IMR-90 (cell line): ENCODE measurements at regions not wholly inside any gene's neighbourhood (a gene's known extent, or its start where the extent isn't known, plus 50 kb on each side); places are given as distances from the start of the nearest gene placed in this dataset.

ENCODE experiments used
- ATAC-seq: fragments of 200-7000 bp; cut with Tn5 transposase; 2 replicates; pipeline ENCODE4 v1.9.1; 2020; ENCODE audit warnings: low read depth, mild to moderate bottlenecking, moderate library complexity
- BruUV-seq: library from RNA; stranded (reverse); fragments of 400-500 nt; replicated peaks from 2 replicates; lab custom pipeline; 2021; lab: Mats Ljungman, UMichigan
- CTCF ChIA-PET: fragments of 300-600 bp; formaldehyde crosslinking; extraction: SDS; loops from one replicate; lab custom pipeline; 2021; ENCODE audit warnings: antibody characterized with exemption; lab: Yijun Ruan, JAX
- POLR2A ChIA-PET: fragments of 300-600 bp; sonication (Branson Sonifier 250); formaldehyde crosslinking; loops from one replicate; lab custom pipeline; 2022; ENCODE audit warnings: antibody characterized with exemption; ENCODE audit not compliant: unreplicated experiment; lab: Charles Lee
- DNase-seq: peaks from one replicate; pipeline ENCODE4 v3.0.0; 2013
- H2AFZ ChIP-seq: replicated peaks from 2 replicates; pipeline ENCODE3; 2013; ENCODE audit warnings: low read length, mild to moderate bottlenecking; ENCODE audit not compliant: poor library complexity
- H2AK5ac ChIP-seq: 2 replicates; pipeline ENCODE4 v1.6.1; 2013; ENCODE audit warnings: low read depth, low read length, inconsistent platforms
- H2AK9ac ChIP-seq: replicated peaks from 2 replicates; pipeline ENCODE3; 2013; ENCODE audit warnings: mild to moderate bottlenecking, low read depth, low read length, moderate library complexity; ENCODE audit not compliant: poor library complexity
- H2BK120ac ChIP-seq: 2 replicates; pipeline ENCODE4 v1.6.1; 2013; ENCODE audit warnings: low read depth, low read length, inconsistent platforms
- H2BK15ac ChIP-seq: 3 replicates; pipeline ENCODE4 v1.6.1; 2013; ENCODE audit warnings: low read depth, low read length, inconsistent platforms
- H2BK20ac ChIP-seq: 2 replicates; pipeline ENCODE4 v1.6.1; 2013; ENCODE audit warnings: low read depth, mild to moderate bottlenecking, inconsistent platforms, low read length, moderate library complexity
- H2BK5ac ChIP-seq: 2 replicates; pipeline ENCODE4 v1.6.1; 2013; ENCODE audit warnings: mild to moderate bottlenecking, low read depth, low read length, inconsistent platforms; ENCODE audit not compliant: poor library complexity, severe bottlenecking
- H3K14ac ChIP-seq: replicated peaks from 2 replicates; pipeline ENCODE4 v1.6.1; 2013; ENCODE audit warnings: low read depth, low read length, inconsistent platforms
- H3K18ac ChIP-seq: 2 replicates; pipeline ENCODE4 v1.6.1; 2013; ENCODE audit warnings: low read depth, low read length, control low read depth
- H3K23ac ChIP-seq: 2 replicates; pipeline ENCODE4 v1.6.1; 2013; ENCODE audit warnings: low read depth, low read length, inconsistent platforms
- H3K27ac ChIP-seq: 2 replicates; pipeline ENCODE4 v1.5.1; 2013; ENCODE audit warnings: mild to moderate bottlenecking, control low read depth, low read length; ENCODE audit not compliant: insufficient read depth
- H3K27me3 ChIP-seq: 2 replicates; pipeline ENCODE4 v1.6.1; 2013; ENCODE audit warnings: low read length; ENCODE audit not compliant: control insufficient read depth, insufficient read depth
- H3K36me3 ChIP-seq: 2 replicates; pipeline ENCODE4 v1.6.1; 2013; ENCODE audit warnings: low read length, mixed read lengths; ENCODE audit not compliant: control insufficient read depth, insufficient read depth
- H3K4ac ChIP-seq: 2 replicates; pipeline ENCODE4 v1.6.1; 2013; ENCODE audit warnings: low read depth, low read length, inconsistent platforms
- H3K4me1 ChIP-seq: 2 replicates; pipeline ENCODE4 v1.6.1; 2013; ENCODE audit warnings: low read length, mixed read lengths; ENCODE audit not compliant: control insufficient read depth, insufficient read depth
- H3K4me2 ChIP-seq: 2 replicates; pipeline ENCODE4 v1.6.1; 2013; ENCODE audit warnings: low read depth, mild to moderate bottlenecking, control low read depth, low read length, moderate library complexity
- H3K4me3 ChIP-seq: 2 replicates; pipeline ENCODE4 v1.5.1; 2013; ENCODE audit warnings: low read depth, mild to moderate bottlenecking, control low read depth, low read length, moderate library complexity; ENCODE audit not compliant: insufficient read depth
- H3K56ac ChIP-seq: 2 replicates; pipeline ENCODE4 v1.6.1; 2013; ENCODE audit warnings: low read length, inconsistent platforms; ENCODE audit not compliant: insufficient read depth; ENCODE audit errors: extremely low read depth
- H3K79me1 ChIP-seq, 2 experiments: 2 replicates each; pipeline ENCODE4 v1.6.1; 2013; ENCODE audit warnings: low read length in 2 of 2, inconsistent platforms in 1 of 2, low read depth in 1 of 2
- H3K9ac ChIP-seq: 2 replicates; pipeline ENCODE4 v1.6.1; 2013; ENCODE audit warnings: low read depth, low read length, control low read depth
- H3K9me1 ChIP-seq: 2 replicates; pipeline ENCODE4 v1.6.1; 2013; ENCODE audit warnings: low read length, inconsistent platforms; ENCODE audit not compliant: insufficient read depth
- H3K9me3 ChIP-seq: 2 replicates; pipeline ENCODE4 v1.6.1; 2013; ENCODE audit warnings: low read length; ENCODE audit not compliant: control insufficient read depth, insufficient read depth
- H4K20me1 ChIP-seq: 2 replicates; pipeline ENCODE4 v1.6.1; 2013; ENCODE audit warnings: low read length, inconsistent platforms; ENCODE audit not compliant: insufficient read depth
- H4K5ac ChIP-seq: 2 replicates; pipeline ENCODE4 v1.6.1; 2013; ENCODE audit warnings: mild to moderate bottlenecking, low read depth, low read length, control low read depth
- H4K8ac ChIP-seq, 2 experiments: 2 replicates each; pipeline ENCODE4 v1.6.1; 2013; ENCODE audit warnings: low read depth in 2 of 2, low read length in 2 of 2, control low read depth in 1 of 2, inconsistent platforms in 1 of 2
- H4K91ac ChIP-seq: 2 replicates; pipeline ENCODE4 v1.6.1; 2013; ENCODE audit warnings: low read depth, low read length, inconsistent platforms; ENCODE audit not compliant: insufficient read depth
- BHLHE40 ChIP-seq: fragments of 150-350 bp; IDR thresholded peaks from 2 replicates; pipeline ENCODE4 v1.6.1; 2016; ENCODE audit warnings: mild to moderate bottlenecking, low read depth, low read length
- CEBPB ChIP-seq: IDR thresholded peaks from 2 replicates; pipeline ENCODE4 v1.6.1; 2012; ENCODE audit warnings: low read depth, low read length, improper control_type of control experiment
- CHD1 ChIP-seq: IDR thresholded peaks from 2 replicates; pipeline ENCODE4 v1.6.1; 2012; ENCODE audit warnings: low read depth, low read length, improper control_type of control experiment
- CTCF ChIP-seq: conservative IDR thresholded peaks from 2 replicates; pipeline ENCODE4 v1.5.1; 2012; ENCODE audit warnings: mild to moderate bottlenecking, low read depth, low read length, improper control_type of control experiment
- ELK1 ChIP-seq: fragments of 150-350 bp; IDR thresholded peaks from 2 replicates; pipeline ENCODE4 v1.6.1; 2016; ENCODE audit warnings: low read depth, mild to moderate bottlenecking, low read length, moderate library complexity, borderline replicate concordance
- FOS ChIP-seq: fragments of 150-350 bp; IDR thresholded peaks from 2 replicates; pipeline ENCODE4 v1.6.1; 2016; ENCODE audit warnings: low read depth, low read length
- MAFK ChIP-seq: IDR thresholded peaks from 2 replicates; pipeline ENCODE4 v1.6.1; 2012; ENCODE audit warnings: low read depth, low read length, improper control_type of control experiment
- MAZ ChIP-seq: IDR thresholded peaks from 2 replicates; pipeline ENCODE4 v1.6.1; 2012; ENCODE audit warnings: low read depth, mild to moderate bottlenecking, low read length, improper control_type of control experiment, moderate library complexity, borderline replicate concordance
- MXI1 ChIP-seq: IDR thresholded peaks from 2 replicates; pipeline ENCODE4 v1.6.1; 2012; ENCODE audit warnings: low read depth, mild to moderate bottlenecking, low read length, moderate library complexity, borderline replicate concordance
- NFE2L2 ChIP-seq: fragments of 150-350 bp; IDR thresholded peaks from 2 replicates; pipeline ENCODE4 v1.6.1; 2016; ENCODE audit warnings: low read depth, mild to moderate bottlenecking, low read length
- POLR2A ChIP-seq: IDR thresholded peaks from 2 replicates; pipeline ENCODE4 v1.6.1; 2012; ENCODE audit warnings: mild to moderate bottlenecking, low read depth, low read length
- RAD21 ChIP-seq: IDR thresholded peaks from 2 replicates; pipeline ENCODE4 v1.6.1; 2012; ENCODE audit warnings: low read length, improper control_type of control experiment
- RCOR1 ChIP-seq: IDR thresholded peaks from 2 replicates; pipeline ENCODE4 v1.6.1; 2012; ENCODE audit warnings: mild to moderate bottlenecking, low read length, improper control_type of control experiment; ENCODE audit not compliant: insufficient replicate concordance
- RFX5 ChIP-seq: IDR thresholded peaks from 2 replicates; pipeline ENCODE4 v1.8.0; 2012; ENCODE audit warnings: low read depth, mild to moderate bottlenecking, low read length, moderate library complexity
- SMC3 ChIP-seq: fragments of 150-350 bp; IDR thresholded peaks from 2 replicates; pipeline ENCODE4 v1.6.1; 2016; ENCODE audit warnings: low read depth, mild to moderate bottlenecking, antibody characterized with exemption, low read length, moderate library complexity
- USF2 ChIP-seq: fragments of 150-350 bp; IDR thresholded peaks from 2 replicates; pipeline ENCODE4 v1.6.1; 2017; ENCODE audit warnings: mild to moderate bottlenecking, antibody characterized with exemption, low read length, low read depth
- WGBS, 2 experiments: methylation state at CpG; one replicate each; pipeline versions ENCODE4 v1.1.5 to v1.1.7; 2013; ENCODE audit warnings: missing lambda C conversion rate in 2 of 2; ENCODE audit not compliant: insufficient read length in 1 of 2; ENCODE audit errors: extremely low coverage in 2 of 2; 5-methylcytosine and 5-hydroxymethylcytosine counted together
- dilution Hi-C: fragments of 300-500 bp; cut with HindIII; formaldehyde crosslinking; loops from one replicate; pipeline ENCODE4 v1.14.3; 2018; ENCODE audit warnings: low sequenced_read_pairs; ENCODE audit not compliant: unreplicated experiment
- in situ Hi-C: fragments of 300-500 bp; cut with MboI; formaldehyde crosslinking; loops from 3 replicates; pipeline ENCODE4 v1.14.3; 2019; ENCODE audit warnings: low sequenced_read_pairs, inconsistent platforms, mixed read lengths
- intact Hi-C: fragments of 100-400 bp; cut with micrococcal nuclease; formaldehyde crosslinking; loops from 2 replicates; pipeline ENCODE4 v1.10.0; 2022

- Histone ChIP-seq H2AK5ac (no peak overlapping the region), H3K9ac (no peak overlapping the region), H3K23ac (no peak overlapping the region), H4K8ac (no peak overlapping the region), H3K56ac (no peak overlapping the region), H3K18ac (no peak overlapping the region), H3K36me3 (no peaks in the 10 kb centered on the region), H3K27me3 (no peaks in the 10 kb centered on the region), H2BK5ac (no peak overlapping the region), H2BK15ac (no peak overlapping the region), H2BK20ac (no peak overlapping the region), H2AFZ (no peak overlapping the region), H3K79me1 (no peaks in the 10 kb centered on the region), H4K91ac (no peak overlapping the region), H3K14ac (no peak overlapping the region), H4K5ac (no peak overlapping the region), H3K27ac (no peak overlapping the region), H3K4me2 (no peak overlapping the region), H2BK120ac (no peak overlapping the region), H3K9me1 (no peaks in the 10 kb centered on the region), H4K20me1 (no peaks in the 10 kb centered on the region), H3K9me3 (no peaks in the 10 kb centered on the region), H2AK9ac (no peak overlapping the region), H3K4ac (no peak overlapping the region), H3K4me1 (no peaks in the 10 kb centered on the region), H3K4me3 (no peak overlapping the region)
- no TSS peak for BruUV-seq
- TF ChIP-seq CHD1 (no peak), BHLHE40 (no peak), MAFK (no peak), ELK1 (no peak), CTCF (no peak), MAZ (no peak), USF2 (no peak), FOS (no peak), SMC3 (no peak), MXI1 (no peak), NFE2L2 (no peak), RAD21 (no peak), RCOR1 (no peak), CEBPB (no peak), POLR2A (no peak), RFX5 (no peak)
- dilution Hi-C loops (no loop called here), intact Hi-C loops (no loop called here), in situ Hi-C loops (no loop called here)
- WGBS, 2 experiments, result 100% methylated on average over 1 of the region's 4 CpGs; no CpG with 5 or more reads in 1 of the 2 experiments
- ATAC-seq (no peak), DNase-seq (no peak)
- CTCF ChIA-PET, result no interaction called here
- POLR2A ChIA-PET, result no interaction called here
Measured at GRCh38 chr11:107251298-107251697, 206.3 kb downstream of the CWF19L2 start.
